HepG2 (cell line): ENCODE measurements at regions not wholly inside any gene's neighbourhood (a gene's known extent, or its start where the extent isn't known, plus 50 kb on each side); places are given as distances from the start of the nearest gene placed in this dataset.

ENCODE experiments used
- ATAC-seq: fragments of 200-7000 bp; cut with Tn5 transposase; 3 replicates; pipeline ENCODE4 v1.9.1; 2020; ENCODE audit warnings: mild to moderate bottlenecking, moderate library complexity
- BruUV-seq: library from RNA; stranded (reverse); fragments of 400-500 nt; replicated peaks from 2 replicates; lab custom pipeline; 2021; lab: Mats Ljungman, UMichigan
- CTCF ChIA-PET: fragments of 300-600 bp; formaldehyde crosslinking; extraction: SDS; loops from one replicate; lab custom pipeline; 2021; ENCODE audit warnings: low total read pairs, inconsistent platforms, low intra/inter-chr PET ratio; lab: Yijun Ruan, JAX
- POLR2A ChIA-PET: fragments of 350-600 bp; sonication (Branson Sonifier 250); formaldehyde crosslinking; loops from one replicate; lab custom pipeline; 2020; ENCODE audit warnings: antibody characterized with exemption, inconsistent platforms; lab: Yijun Ruan, JAX
- DNase-seq: peaks from one replicate; pipeline ENCODE4 v3.0.0-alpha.2; 2015; ENCODE audit warnings: low spot score
- FAIRE-seq: peaks from 3 replicates; lab custom pipeline; 2011; peaks lifted over from hg19 to GRCh38; lab: Jason Lieb, UNC
- H2AFZ ChIP-seq: one replicate; pipeline ENCODE4 v1.6.1; 2011; ENCODE audit warnings: low read length, inconsistent platforms
- H3K27ac ChIP-seq: fragments of 300-600 bp; 3 replicates; pipeline ENCODE4 v1.8.0; 2011; ENCODE audit warnings: mixed run types, mild to moderate bottlenecking, mixed read lengths, low read length, inconsistent platforms; ENCODE audit not compliant: insufficient read depth; ENCODE audit errors: extremely low read length
- H3K27me3 ChIP-seq, 2 experiments: fragments of 200-600 bp in 1 of 2; 2 replicates in 1 of 2; 3 replicates in 1 of 2; pipeline versions ENCODE4 v1.6.0 to v1.8.0; 2011; ENCODE audit warnings: low read length in 2 of 2, mild to moderate bottlenecking in 2 of 2, moderate library complexity in 2 of 2, inconsistent platforms in 1 of 2; ENCODE audit not compliant: insufficient read depth in 2 of 2, control insufficient read depth in 1 of 2
- H3K36me3 ChIP-seq, 2 experiments: fragments of 200-600 bp in 1 of 2; replicated peaks in 1 of 2; 2 replicates in 1 of 2; 3 replicates in 1 of 2; pipeline versions ENCODE4 v1.5.1 to v1.8.0; 2011; ENCODE audit warnings: low read length in 2 of 2, inconsistent platforms in 1 of 2; ENCODE audit not compliant: insufficient read depth in 2 of 2, control insufficient read depth in 1 of 2
- H3K4me1 ChIP-seq: 2 replicates; pipeline ENCODE4 v1.5.1; 2012; ENCODE audit warnings: low read length, inconsistent platforms; ENCODE audit not compliant: insufficient read depth
- H3K4me2 ChIP-seq: 2 replicates; pipeline ENCODE4 v1.6.0; 2011; ENCODE audit warnings: low read depth, low read length, inconsistent platforms
- H3K4me3 ChIP-seq, 3 experiments: fragments of 200-600 bp in 1 of 3; sonication (generic), shearing (Covaris generic) in 1 of 3; replicated peaks in 1 of 3; 2 replicates each; pipeline ENCODE4 v1.5.1; 2011 to 2016; ENCODE audit warnings: low read length in 3 of 3, inconsistent platforms in 2 of 3, low read depth in 2 of 3, mild to moderate bottlenecking in 2 of 3, control low read depth in 1 of 3, mixed read lengths in 1 of 3; ENCODE audit not compliant: insufficient read depth in 1 of 3
- H3K79me2 ChIP-seq: one replicate; pipeline ENCODE4 v1.6.1; 2011; ENCODE audit warnings: low read length, inconsistent platforms; ENCODE audit not compliant: insufficient read depth
- H3K9ac ChIP-seq: 2 replicates; pipeline ENCODE4 v1.6.0; 2011; ENCODE audit warnings: mild to moderate bottlenecking, low read depth, low read length, inconsistent platforms; ENCODE audit not compliant: insufficient read depth
- H3K9me3 ChIP-seq: 2 replicates; pipeline ENCODE4 v1.5.1; 2012; ENCODE audit warnings: mild to moderate bottlenecking, low read length
- H4K20me1 ChIP-seq: 2 replicates; pipeline ENCODE4 v1.6.0; 2011; ENCODE audit warnings: inconsistent platforms, mild to moderate bottlenecking, low read length, moderate library complexity; ENCODE audit not compliant: insufficient read depth
- CREBL2 ChIP-seq: sonication (generic); formaldehyde crosslinking; IDR thresholded peaks from 2 replicates; pipeline ENCODE4 v1.8.1; 2023; ENCODE audit warnings: missing genetic modification reagents, mild to moderate bottlenecking, borderline replicate concordance
- CSRNP1 ChIP-seq: sonication (generic); formaldehyde crosslinking; IDR thresholded peaks from 2 replicates; pipeline ENCODE4 v1.8.1; 2023; ENCODE audit warnings: mild to moderate bottlenecking, missing genetic modification reagents
- GFI1 ChIP-seq: sonication (generic); formaldehyde crosslinking; IDR thresholded peaks from 2 replicates; pipeline ENCODE4 v1.5.0; 2020; ENCODE audit warnings: missing genetic modification reagents, mild to moderate bottlenecking, borderline replicate concordance
- MZF1 ChIP-seq: sonication (generic); formaldehyde crosslinking; IDR thresholded peaks from 2 replicates; pipeline ENCODE4 v1.8.1; 2023; ENCODE audit warnings: mild to moderate bottlenecking, missing genetic modification reagents, borderline replicate concordance
- PTBP1 ChIP-seq: fragments of 200-400 bp; formaldehyde crosslinking; IDR thresholded peaks from 2 replicates; pipeline ENCODE4 v1.6.1; 2018; ENCODE audit warnings: low read length, low read depth; ENCODE audit not compliant: poor library complexity, severe bottlenecking
- SIX4 ChIP-seq: sonication (generic); formaldehyde crosslinking; IDR thresholded peaks from 2 replicates; pipeline ENCODE4 v1.4.0; 2020; ENCODE audit warnings: missing genetic modification reagents
- TBL1XR1 ChIP-seq: fragments of 150-350 bp; IDR thresholded peaks from 2 replicates; pipeline ENCODE4 v1.6.1; 2014; ENCODE audit warnings: borderline replicate concordance, low read length; ENCODE audit not compliant: partially characterized antibody
- TBX3 ChIP-seq: fragments of 450-650 bp; IDR thresholded peaks from 2 replicates; pipeline ENCODE4 v1.6.1; 2017; ENCODE audit warnings: antibody characterized with exemption, mild to moderate bottlenecking, inconsistent platforms, borderline replicate concordance
- ZBTB49 ChIP-seq: sonication (generic); formaldehyde crosslinking; IDR thresholded peaks from 2 replicates; pipeline ENCODE4 v1.4.0; 2020; ENCODE audit warnings: missing genetic modification reagents, borderline replicate concordance
- ZC3H4 ChIP-seq: sonication (generic); formaldehyde crosslinking; IDR thresholded peaks from 2 replicates; pipeline ENCODE4 v1.4.0; 2020; ENCODE audit warnings: missing genetic modification reagents, borderline replicate concordance
- ZFP36L2 ChIP-seq: sonication (generic); formaldehyde crosslinking; IDR thresholded peaks from 2 replicates; pipeline ENCODE4 v1.4.0; 2020; ENCODE audit warnings: missing genetic modification reagents
- ZMYM4 ChIP-seq: sonication (generic); formaldehyde crosslinking; IDR thresholded peaks from 2 replicates; pipeline ENCODE4 v1.8.1; 2023; ENCODE audit warnings: mild to moderate bottlenecking, missing genetic modification reagents
- ZNF367 ChIP-seq: sonication (generic); formaldehyde crosslinking; IDR thresholded peaks from 2 replicates; pipeline ENCODE4 v1.4.0; 2020; ENCODE audit warnings: missing genetic modification reagents, borderline replicate concordance
- ZNF644 ChIP-seq: IDR thresholded peaks from 2 replicates; pipeline ENCODE4 v1.6.1; 2016; ENCODE audit warnings: low read depth
- WGBS: methylation state at CpG from one replicate; pipeline ENCODE4 v1.1.6; 2017; ENCODE audit warnings: low lambda C conversion rate; 5-methylcytosine and 5-hydroxymethylcytosine counted together
- in situ Hi-C: cut with HindIII; loops from 2 replicates; pipeline ENCODE4 v1.10.0; 2017; ENCODE audit warnings: low pct_unique_long_range_greater_than_20kb; ENCODE audit not compliant: extremely low pct_ligation_motif_present
- intact Hi-C: fragments of 100-400 bp; cut with micrococcal nuclease; formaldehyde crosslinking; loops from one replicate; pipeline ENCODE4 v1.10.0; 2022; ENCODE audit not compliant: unreplicated experiment

- TF ChIP-seq PTBP1: no peak
- TF ChIP-seq CREBL2 (CRISPR knock-in tag): no peak
Measured at GRCh38 chr2:142190805-142191204, 60.0 kb upstream of the LRP1B start (continued).

- 0% methylated on average over 1 of the region's 1 CpG for WGBS
- Histone ChIP-seq H3K79me2 (no peaks in the 10 kb centered on the region), H2AFZ (no peak overlapping the region), H3K27me3 (no peaks in the 10 kb centered on the region), H4K20me1 (no peaks in the 10 kb centered on the region), H3K4me2 (no peak overlapping the region), H3K9me3 (no peaks in the 10 kb centered on the region), H3K36me3 (no peaks in the 10 kb centered on the region), H3K4me3 (no peak overlapping the region), H3K27ac (no peak overlapping the region), H3K9ac (no peak overlapping the region), H3K4me1 (peaks cover 11% of the 10 kb centered on the region; the same call in 1 of the 2 replicates)
- ChIA-PET CTCF (no interaction called here), POLR2A (no interaction called here)
- in situ Hi-C loops (no loop called here), intact Hi-C loops (no loop called here)
- BruUV-seq: no TSS peak
- no peak for ATAC-seq
- no peak for DNase-seq
- FAIRE-seq: no peak
- no peak for TF ChIP-seq SIX4
- TF ChIP-seq ZNF644 (CRISPR knock-in tag): no peak
- no peak for TF ChIP-seq TBX3
- TF ChIP-seq ZBTB49: no peak
- no peak for TF ChIP-seq ZFP36L2 (CRISPR knock-in tag)
- no peak for TF ChIP-seq CSRNP1 (CRISPR knock-in tag)
- no peak for TF ChIP-seq GFI1
- no peak for TF ChIP-seq TBL1XR1
- TF ChIP-seq ZC3H4 (CRISPR knock-in tag): no peak
- no peak for TF ChIP-seq MZF1 (CRISPR knock-in tag)
- TF ChIP-seq ZNF367 (CRISPR knock-in tag): no peak
- TF ChIP-seq ZMYM4: no peak
Measured at GRCh38 chr2:142189501-142189900, 58.7 kb upstream of the LRP1B start.
